Activated CD8-positive, alpha-beta T cell treated with anti-CD3 and anti-CD28 coated beads for 36 hours (primary cell): ENCODE measurements at regions not wholly inside any gene's neighbourhood (a gene's known extent, or its start where the extent isn't known, plus 50 kb on each side); places are given as distances from the start of the nearest gene placed in this dataset.

ENCODE experiments used
- ATAC-seq: fragments of 200-7000 bp; cut with Tn5 transposase; one replicate; pipeline ENCODE4 v1.10.0; 2021; ENCODE audit warnings: mild to moderate bottlenecking, moderate library complexity
- CTCF ChIA-PET: fragments of 350-600 bp; sonication (Branson Sonifier 250); formaldehyde crosslinking; loops from one replicate; lab custom pipeline; 2021; ENCODE audit warnings: antibody characterized with exemption; lab: Charles Lee
- POLR2A ChIA-PET: fragments of 350-600 bp; sonication (Branson Sonifier 250); formaldehyde crosslinking; loops from one replicate; lab custom pipeline; 2021; ENCODE audit warnings: antibody characterized with exemption; lab: Charles Lee
- DNase-seq: peaks from one replicate; pipeline ENCODE4 v3.0.0-alpha.2; 2020
- H3K27ac Mint-ChIP-seq: one replicate; pipeline ENCODE4 v1.8.0; 2021; ENCODE audit warnings: mild to moderate bottlenecking, mixed read lengths
- H3K27me3 Mint-ChIP-seq: one replicate; pipeline ENCODE4 v1.8.0; 2021; ENCODE audit warnings: mixed read lengths
- H3K36me3 Mint-ChIP-seq: one replicate; pipeline ENCODE4 v1.8.0; 2021; ENCODE audit warnings: low read depth, mixed read lengths
- H3K4me1 Mint-ChIP-seq: one replicate; pipeline ENCODE4 v1.8.0; 2021; ENCODE audit warnings: low read depth, mixed read lengths
- H3K4me3 Mint-ChIP-seq: one replicate; pipeline ENCODE4 v1.8.0; 2021; ENCODE audit warnings: mild to moderate bottlenecking, moderate library complexity, mixed read lengths
- H3K9me3 Mint-ChIP-seq: one replicate; pipeline ENCODE4 v1.8.0; 2021; ENCODE audit warnings: mixed read lengths
- intact Hi-C: fragments of 100-400 bp; cut with micrococcal nuclease; formaldehyde crosslinking; loops from one replicate; pipeline ENCODE4 v1.10.0; 2022
- TF ChIP-seq, protein P1 (sequence below): fragments of 200-600 bp; IDR thresholded peaks from one replicate; pipeline ENCODE4 v1.8.0; 2022; ENCODE audit warnings: antibody characterized with exemption, mild to moderate bottlenecking

GRCh38 chr2:608297-608696 lies 68.9 kb downstream of the TMEM18 start:
- no peaks in the 10 kb centered on the region for H3K27me3 Mint-ChIP-seq
- TF ChIP-seq, protein P1, sequence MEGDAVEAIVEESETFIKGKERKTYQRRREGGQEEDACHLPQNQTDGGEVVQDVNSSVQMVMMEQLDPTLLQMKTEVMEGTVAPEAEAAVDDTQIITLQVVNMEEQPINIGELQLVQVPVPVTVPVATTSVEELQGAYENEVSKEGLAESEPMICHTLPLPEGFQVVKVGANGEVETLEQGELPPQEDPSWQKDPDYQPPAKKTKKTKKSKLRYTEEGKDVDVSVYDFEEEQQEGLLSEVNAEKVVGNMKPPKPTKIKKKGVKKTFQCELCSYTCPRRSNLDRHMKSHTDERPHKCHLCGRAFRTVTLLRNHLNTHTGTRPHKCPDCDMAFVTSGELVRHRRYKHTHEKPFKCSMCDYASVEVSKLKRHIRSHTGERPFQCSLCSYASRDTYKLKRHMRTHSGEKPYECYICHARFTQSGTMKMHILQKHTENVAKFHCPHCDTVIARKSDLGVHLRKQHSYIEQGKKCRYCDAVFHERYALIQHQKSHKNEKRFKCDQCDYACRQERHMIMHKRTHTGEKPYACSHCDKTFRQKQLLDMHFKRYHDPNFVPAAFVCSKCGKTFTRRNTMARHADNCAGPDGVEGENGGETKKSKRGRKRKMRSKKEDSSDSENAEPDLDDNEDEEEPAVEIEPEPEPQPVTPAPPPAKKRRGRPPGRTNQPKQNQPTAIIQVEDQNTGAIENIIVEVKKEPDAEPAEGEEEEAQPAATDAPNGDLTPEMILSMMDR: no peak
- peaks cover 3% of the 10 kb centered on the region for H3K9me3 Mint-ChIP-seq
- ChIA-PET POLR2A (no interaction called here), CTCF (no interaction called here)
- intact Hi-C loops: no loop called here
- H3K36me3 Mint-ChIP-seq: no peaks in the 10 kb centered on the region
- H3K27ac Mint-ChIP-seq: no peak overlapping the region
- no peak for DNase-seq
- ATAC-seq: no peak
- H3K4me3 Mint-ChIP-seq: no peak overlapping the region
- no peaks in the 10 kb centered on the region for H3K4me1 Mint-ChIP-seq

DNA sequence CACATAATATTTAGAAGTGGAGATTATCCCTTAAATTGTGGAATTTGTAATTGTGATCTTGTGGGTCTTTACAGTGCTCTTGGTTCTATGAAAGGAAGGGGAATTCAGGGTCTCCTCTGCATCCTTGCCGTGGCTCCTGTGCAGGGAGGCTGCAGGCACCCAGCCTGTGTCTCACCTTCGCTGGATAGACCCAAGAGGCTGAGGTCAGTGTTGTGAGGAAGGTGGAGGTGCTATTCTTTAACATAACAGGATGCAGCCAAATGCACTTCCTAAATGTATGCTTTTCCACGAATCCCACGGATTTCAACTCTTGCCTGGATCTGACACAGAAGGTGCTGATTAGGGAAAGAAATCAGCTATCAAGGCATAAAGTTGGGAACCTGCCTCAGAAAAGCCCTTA lies 69.5 kb downstream of the TMEM18 start:
- TF ChIP-seq, protein P1: no peak
- no peak for DNase-seq
- ATAC-seq: no peak
- H3K36me3 Mint-ChIP-seq: no peaks in the 10 kb centered on the region
- no peaks in the 10 kb centered on the region for H3K27me3 Mint-ChIP-seq
- no peak overlapping the region for H3K27ac Mint-ChIP-seq
- H3K4me3 Mint-ChIP-seq: no peak overlapping the region
- intact Hi-C loops: no loop called here
- no peaks in the 10 kb centered on the region for H3K4me1 Mint-ChIP-seq
- CTCF ChIA-PET: no interaction called here
- POLR2A ChIA-PET: no interaction called here
- H3K9me3 Mint-ChIP-seq: peaks cover 3% of the 10 kb centered on the region

DNA sequence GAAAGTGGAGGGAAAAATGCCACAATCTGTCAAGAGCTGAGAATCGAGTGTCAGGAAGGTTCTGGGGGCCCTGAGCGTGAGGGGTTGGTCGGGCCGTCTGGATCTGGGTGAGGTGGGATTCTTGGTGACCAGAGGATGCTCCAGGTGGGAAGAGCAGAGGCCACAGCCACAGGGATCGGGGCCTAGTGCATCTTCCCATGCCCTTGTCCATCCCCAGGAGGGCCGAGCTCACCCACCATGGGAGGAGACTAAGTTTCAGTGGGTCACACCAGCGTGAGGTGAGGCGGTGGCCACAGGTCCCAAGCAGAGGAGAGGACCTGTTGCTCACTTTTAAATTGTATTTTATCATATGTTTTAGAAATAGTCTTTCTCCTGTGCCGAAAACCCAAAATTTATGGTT lies 70.0 kb downstream of the TMEM18 start:
- no peak for ATAC-seq
- Mint-ChIP-seq H3K27ac (no peak overlapping the region), H3K36me3 (no peaks in the 10 kb centered on the region), H3K9me3 (peaks cover 3% of the 10 kb centered on the region), H3K4me3 (no peak overlapping the region), H3K4me1 (no peaks in the 10 kb centered on the region), H3K27me3 (no peaks in the 10 kb centered on the region)
- ChIA-PET POLR2A (no interaction called here), CTCF (no interaction called here)
- intact Hi-C loops: no loop called here
- TF ChIP-seq, protein P1: no peak
- no peak for DNase-seq

DNA sequence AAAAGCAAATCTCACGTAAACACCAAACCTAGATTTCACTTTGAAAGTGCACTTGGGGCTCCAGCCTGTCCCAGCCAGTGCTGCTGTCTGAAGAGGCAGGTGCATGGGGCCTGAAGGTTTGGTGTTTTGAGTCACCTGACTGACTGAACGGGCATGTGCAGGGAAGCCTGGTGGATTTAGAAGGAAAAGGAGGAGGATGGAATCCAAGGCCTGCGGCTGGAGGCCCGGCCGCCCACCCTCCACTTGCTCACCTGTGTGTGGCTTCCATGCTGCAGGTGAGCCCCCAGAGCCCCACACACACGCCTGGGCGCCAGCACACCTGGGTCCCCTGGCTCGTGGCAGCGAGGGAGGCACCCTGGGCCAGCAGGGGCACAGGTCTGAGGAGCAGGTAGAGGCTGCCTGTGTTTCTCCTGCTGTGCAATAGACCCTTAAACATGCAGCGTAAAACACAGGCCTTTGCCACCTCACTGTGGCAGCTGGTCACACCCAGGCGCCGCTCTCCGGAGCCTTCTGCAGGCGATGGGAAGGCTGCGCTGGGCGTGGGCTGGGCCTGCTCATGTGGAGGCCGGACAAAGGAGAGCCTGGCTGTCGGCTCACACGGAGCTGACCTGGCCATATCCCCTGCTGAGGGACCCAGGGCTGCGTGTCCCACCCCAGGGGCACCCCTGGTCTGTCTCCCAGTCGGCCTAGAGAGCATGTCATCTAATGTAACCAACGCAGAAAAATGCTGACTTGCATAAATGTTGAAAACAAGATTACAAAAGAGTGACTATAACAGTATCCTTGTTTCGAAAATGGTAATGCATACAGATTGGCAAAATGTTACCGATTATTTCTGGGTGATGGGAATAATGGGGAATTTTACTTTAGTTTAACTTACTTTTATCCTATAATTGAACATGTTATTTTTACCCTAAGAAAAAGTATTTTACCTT lies 71.3 kb downstream of the TMEM18 start:
- POLR2A ChIA-PET: no interaction called here
- DNase-seq: no peak
- Mint-ChIP-seq H3K36me3 (no peaks in the 10 kb centered on the region), H3K4me3 (no peak overlapping the region), H3K27me3 (no peaks in the 10 kb centered on the region), H3K4me1 (no peaks in the 10 kb centered on the region), H3K27ac (no peak overlapping the region), H3K9me3 (peaks cover 3% of the 10 kb centered on the region)
- intact Hi-C loops: no loop called here
- TF ChIP-seq, protein P1: no peak
- ATAC-seq: no peak
- CTCF ChIA-PET: no interaction called here

GRCh38 chr2:604854-605524 lies 72.2 kb downstream of the TMEM18 start:
- Mint-ChIP-seq H3K27me3 (no peaks in the 10 kb centered on the region), H3K4me1 (no peaks in the 10 kb centered on the region), H3K36me3 (no peaks in the 10 kb centered on the region), H3K9me3 (peaks cover 3% of the 10 kb centered on the region), H3K4me3 (no peak overlapping the region), H3K27ac (no peak overlapping the region)
- ATAC-seq: no peak
- intact Hi-C loops: no loop called here
- TF ChIP-seq, protein P1: no peak
- ChIA-PET CTCF (no interaction called here), POLR2A (no interaction called here)
- DNase-seq: no peak
